ENCODE measurements at regions not wholly inside any gene's neighbourhood (a gene's known extent, or its start where the extent isn't known, plus 50 kb on each side); places are given as distances from the start of the nearest gene placed in this dataset.

GRCh38 chr1:5501206-5501930 lies 490.9 kb downstream of the NPHP4 start:
- TF ChIP-seq CTCF (IDR thresholded peaks at IDR 0.05 in 4 of 5, conservative IDR thresholded peaks at IDR 0.05 in 1 of 5) = no peak
- TF ChIP-seq POLR2A (IDR thresholded peaks at IDR 0.05) = no peak

All from gastrocnemius medialis (tissue), 4 donors.